Right lobe of liver (tissue), 4 donors: ENCODE measurements at regions not wholly inside any gene's neighbourhood (a gene's known extent, or its start where the extent isn't known, plus 50 kb on each side); places are given as distances from the start of the nearest gene placed in this dataset.
"Not testable (repeated sequence)": the region's sequence is repeated elsewhere in the genome, so short reads cannot be mapped to it uniquely, and the experiment has no call there.

Source experiments
- POLR2A ChIP-seq: fragments of 450-650 bp; IDR thresholded peaks from one replicate; pipeline ENCODE4 v1.6.1; 2017; ENCODE audit warnings: antibody characterized with exemption, mild to moderate bottlenecking
- TF ChIP-seq, protein P1 (sequence below), 4 donors: fragments of 200-600 bp in 3 of 4; fragments of 450-650 bp in 1 of 4; IDR thresholded peaks; one replicate each; pipeline versions ENCODE4 v1.5.1 to v1.8.0; 2016 to 2022; ENCODE audit warnings: antibody characterized with exemption in 4 of 4, mild to moderate bottlenecking in 2 of 4
- donor health status: DM: no; HTN: no; CAD: no.
- donor health status: DM: no; HTN: no; CAD: no.
- donor health status: DM: no; HTN: yes; CAD: no.

DNA sequence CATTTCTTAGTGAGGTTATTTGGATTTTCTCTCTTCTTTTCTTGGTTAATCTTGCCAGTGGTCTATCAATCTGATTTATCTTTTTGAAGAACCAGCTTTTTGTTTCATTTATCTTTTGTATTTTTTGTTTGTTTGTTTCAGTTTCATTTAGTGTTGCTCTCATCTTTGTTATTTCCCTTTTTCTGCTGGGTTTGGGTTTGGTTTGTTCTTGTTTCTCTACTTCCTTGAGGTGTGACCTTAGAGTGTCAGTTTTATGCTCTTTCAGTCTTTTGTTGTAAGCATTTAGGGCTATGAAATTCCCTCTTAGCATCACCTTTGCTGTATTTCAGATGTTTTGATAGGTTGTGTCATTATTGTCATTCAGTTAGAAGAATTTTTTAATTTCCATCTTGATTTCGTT lies 101.4 kb upstream of the EPB41L4A start:
- TF ChIP-seq, protein P1, sequence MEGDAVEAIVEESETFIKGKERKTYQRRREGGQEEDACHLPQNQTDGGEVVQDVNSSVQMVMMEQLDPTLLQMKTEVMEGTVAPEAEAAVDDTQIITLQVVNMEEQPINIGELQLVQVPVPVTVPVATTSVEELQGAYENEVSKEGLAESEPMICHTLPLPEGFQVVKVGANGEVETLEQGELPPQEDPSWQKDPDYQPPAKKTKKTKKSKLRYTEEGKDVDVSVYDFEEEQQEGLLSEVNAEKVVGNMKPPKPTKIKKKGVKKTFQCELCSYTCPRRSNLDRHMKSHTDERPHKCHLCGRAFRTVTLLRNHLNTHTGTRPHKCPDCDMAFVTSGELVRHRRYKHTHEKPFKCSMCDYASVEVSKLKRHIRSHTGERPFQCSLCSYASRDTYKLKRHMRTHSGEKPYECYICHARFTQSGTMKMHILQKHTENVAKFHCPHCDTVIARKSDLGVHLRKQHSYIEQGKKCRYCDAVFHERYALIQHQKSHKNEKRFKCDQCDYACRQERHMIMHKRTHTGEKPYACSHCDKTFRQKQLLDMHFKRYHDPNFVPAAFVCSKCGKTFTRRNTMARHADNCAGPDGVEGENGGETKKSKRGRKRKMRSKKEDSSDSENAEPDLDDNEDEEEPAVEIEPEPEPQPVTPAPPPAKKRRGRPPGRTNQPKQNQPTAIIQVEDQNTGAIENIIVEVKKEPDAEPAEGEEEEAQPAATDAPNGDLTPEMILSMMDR (IDR thresholded peaks at IDR 0.05) = not testable (repeated sequence)
- not testable (repeated sequence) for TF ChIP-seq POLR2A
